Activated T-cell treated with anti-CD3 and anti-CD28 coated beads for 4 hours (primary cell): ENCODE measurements at regions not wholly inside any gene's neighbourhood (a gene's known extent, or its start where the extent isn't known, plus 50 kb on each side); places are given as distances from the start of the nearest gene placed in this dataset.
A peak's percentile ranks its signal among the peaks of the same experiment; 100 is the strongest.
"Not testable (repeated sequence)": the region's sequence is repeated elsewhere in the genome, so short reads cannot be mapped to it uniquely, and the experiment has no call there.

Experiments
- DNase-seq: peaks from one replicate; pipeline ENCODE4 v3.0.0-alpha.2; 2020

- no peak for DNase-seq
Measured at GRCh38 chr10:9091530-9092093, 1037.1 kb downstream of the GATA3 start.

GRCh38 chr10:9096288-9096687 lies 1041.8 kb downstream of the GATA3 start:
- DNase-seq, result peak; percentile 4

GRCh38 chr10:9097206-9097990 lies 1042.9 kb downstream of the GATA3 start:
- no peak for DNase-seq

- no peak for DNase-seq
Measured at GRCh38 chr10:9097991-9098306, 1043.5 kb downstream of the GATA3 start.

GRCh38 chr10:9102026-9102425 lies 1047.5 kb downstream of the GATA3 start:
- DNase-seq, result no peak

- DNase-seq, result no peak
Measured at GRCh38 chr10:9103301-9103700, 1048.8 kb downstream of the GATA3 start.

GRCh38 chr10:9111976-9112375 lies 1057.5 kb downstream of the GATA3 start:
- no peak for DNase-seq

- DNase-seq, result no peak
Measured at GRCh38 chr10:9126728-9127127, 1072.2 kb downstream of the GATA3 start.

GRCh38 chr10:9137368-9137767 lies 1082.9 kb downstream of the GATA3 start:
- no peak for DNase-seq

GRCh38 chr10:9138829-9139228 lies 1084.3 kb downstream of the GATA3 start:
- not testable (repeated sequence) for DNase-seq

- DNase-seq, result no peak
Measured at GRCh38 chr10:9140373-9140772, 1085.9 kb downstream of the GATA3 start.

GRCh38 chr10:9147475-9147874 lies 1093.0 kb downstream of the GATA3 start:
- no peak for DNase-seq

- DNase-seq, result no peak
Measured at GRCh38 chr10:9149134-9149533, 1094.6 kb downstream of the GATA3 start.

- DNase-seq, result not testable (repeated sequence)
Measured at GRCh38 chr10:9153057-9153456, 1098.6 kb downstream of the GATA3 start.

- no peak for DNase-seq
Measured at GRCh38 chr10:9157656-9158055, 1103.2 kb downstream of the GATA3 start.

- no peak for DNase-seq
Measured at GRCh38 chr10:9158675-9159074, 1104.2 kb downstream of the GATA3 start.

GRCh38 chr10:9160275-9160674 lies 1105.8 kb downstream of the GATA3 start:
- DNase-seq, result no peak

- DNase-seq, result no peak
Measured at GRCh38 chr10:9163699-9164098, 1109.2 kb downstream of the GATA3 start.

- DNase-seq, result no peak
Measured at GRCh38 chr10:9166770-9167169, 1112.3 kb downstream of the GATA3 start.

- no peak for DNase-seq
Measured at GRCh38 chr10:9172276-9172675, 1117.8 kb downstream of the GATA3 start.

GRCh38 chr10:9175200-9175599 lies 1120.7 kb downstream of the GATA3 start:
- DNase-seq, result no peak

- not testable (repeated sequence) for DNase-seq
Measured at GRCh38 chr10:9183197-9183880, 1128.9 kb downstream of the GATA3 start.

- no peak for DNase-seq
Measured at GRCh38 chr10:9188022-9188810, 1133.7 kb downstream of the GATA3 start.
